ENCODE measurements at regions not wholly inside any gene's neighbourhood (a gene's known extent, or its start where the extent isn't known, plus 50 kb on each side); places are given as distances from the start of the nearest gene placed in this dataset.

DNA sequence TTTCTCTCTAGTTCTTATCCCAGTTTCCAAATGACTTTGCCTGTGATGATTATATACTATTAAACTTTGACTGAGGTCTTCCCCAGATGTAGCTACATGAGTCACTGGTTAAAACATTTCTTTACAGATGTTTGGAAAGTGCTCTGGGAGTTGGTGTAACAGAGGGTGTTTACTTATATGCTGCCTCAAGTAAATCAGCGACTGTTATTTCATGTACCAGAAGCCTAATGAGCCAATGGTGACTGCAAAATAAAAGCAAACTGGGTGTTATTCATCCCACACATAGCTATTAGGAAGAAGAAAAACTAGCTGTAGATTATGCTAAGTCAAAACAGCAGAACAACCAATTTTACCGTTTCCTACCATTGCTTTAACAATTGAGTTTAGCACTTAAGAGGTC is 929.7 kb upstream of the SEMA6A start:
- DNase-seq (ENCODE audit: low read depth) = no peak

DNA sequence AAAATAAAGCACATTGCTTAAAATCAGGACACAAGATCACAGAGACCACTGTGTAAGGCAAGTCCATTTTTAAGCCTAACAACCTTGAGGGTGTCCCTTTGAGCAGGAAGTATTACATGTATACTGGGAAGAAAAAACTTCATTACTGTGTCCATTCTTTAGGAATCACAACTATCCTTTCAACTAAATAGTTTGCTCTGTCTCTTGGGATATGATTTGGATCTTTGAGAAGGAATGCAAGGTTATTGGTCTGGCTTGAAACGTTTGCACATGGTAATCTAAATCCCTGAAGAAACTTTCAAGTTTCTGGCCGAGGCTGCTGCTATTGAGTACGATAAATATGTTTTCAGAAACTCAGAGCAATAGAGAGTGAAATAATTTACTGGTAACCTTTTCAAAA is 923.0 kb upstream of the SEMA6A start:
- DNase-seq (ENCODE audit: low read depth) = peak; percentile 66

DNA sequence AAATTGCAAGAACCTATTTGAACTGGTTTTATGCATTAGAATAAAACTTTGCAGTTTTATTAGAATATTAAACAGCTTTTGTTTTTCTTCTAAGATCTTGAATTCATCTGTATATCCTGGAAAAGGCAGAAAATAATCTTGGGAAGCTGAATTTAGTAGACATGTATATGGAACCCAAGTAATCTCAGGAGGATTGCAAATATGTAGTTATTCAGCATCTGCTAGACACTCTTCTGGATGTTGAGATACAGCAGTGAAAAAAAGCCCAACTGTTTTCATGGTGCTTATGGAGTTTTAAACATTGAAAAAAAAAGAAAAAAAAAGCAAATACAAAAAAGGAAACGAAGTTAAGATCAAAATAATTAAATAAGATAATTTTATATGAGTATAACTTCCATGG is 922.2 kb upstream of the SEMA6A start:
- DNase-seq (ENCODE audit: low read depth) = no peak

DNA sequence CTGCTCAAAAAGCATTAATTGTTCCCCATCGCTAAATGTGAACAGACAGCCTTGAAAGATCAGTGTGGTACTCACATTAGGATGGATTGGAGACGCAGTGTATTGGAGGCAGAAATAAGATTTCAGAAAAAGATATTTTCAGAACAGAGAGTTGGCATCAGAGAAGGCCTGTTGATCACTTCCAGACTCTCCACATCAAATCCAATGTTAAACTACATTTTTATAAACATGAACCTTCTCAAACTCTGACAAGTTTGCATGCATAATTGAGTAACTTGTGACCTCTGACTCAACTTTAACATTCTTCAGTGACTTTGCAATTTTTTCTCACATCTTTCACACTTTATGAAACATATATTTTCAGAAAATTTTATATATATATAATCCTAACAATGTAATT is 919.6 kb upstream of the SEMA6A start:
- DNase-seq (ENCODE audit: low read depth) = no peak

DNA sequence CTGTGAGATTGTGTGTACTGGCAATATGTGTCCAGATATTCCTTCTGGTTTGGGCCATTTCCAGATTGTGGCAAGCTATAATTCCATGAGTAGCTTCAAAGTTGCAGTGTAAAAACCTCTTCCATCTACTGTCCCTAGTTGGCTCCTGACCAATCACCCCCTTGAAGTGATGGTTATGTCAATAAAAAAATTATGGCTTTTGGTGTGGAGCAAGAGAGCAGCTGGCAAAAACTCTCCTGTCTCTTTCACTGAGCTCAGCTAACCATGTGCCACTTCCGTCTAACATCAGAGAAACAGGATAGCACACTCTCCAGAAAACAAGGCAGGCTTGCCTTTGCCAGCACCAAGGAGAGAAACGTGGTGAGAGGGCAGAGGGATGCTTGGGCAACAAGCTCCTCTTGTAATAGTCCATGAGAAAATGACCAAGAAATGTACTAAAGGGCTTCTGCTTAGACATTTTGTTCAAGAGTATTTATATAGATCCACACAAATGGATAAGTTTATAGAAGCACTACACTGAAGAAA is 914.4 kb upstream of the SEMA6A start:
- DNase-seq (ENCODE audit: low read depth) = no peak

DNA sequence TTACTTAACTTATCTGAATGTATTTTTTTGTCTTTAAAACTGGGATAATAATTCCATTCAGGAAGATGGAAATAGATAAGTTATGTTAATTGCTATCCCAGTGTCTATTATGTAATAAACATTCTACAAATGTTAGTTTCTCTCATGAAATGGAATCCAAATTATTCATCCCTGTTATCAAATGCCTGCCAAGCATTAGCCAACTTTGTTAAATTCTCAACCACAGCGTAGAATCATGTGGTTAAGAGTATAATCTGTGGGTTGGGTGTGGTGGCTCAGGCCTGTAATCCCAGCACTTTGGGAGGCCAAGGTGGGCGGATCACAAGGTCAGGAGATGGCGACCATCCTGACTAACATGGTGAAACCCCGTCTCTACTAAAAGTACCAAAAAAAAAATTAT is 912.9 kb upstream of the SEMA6A start:
- DNase-seq (ENCODE audit: low read depth) = no peak

DNA sequence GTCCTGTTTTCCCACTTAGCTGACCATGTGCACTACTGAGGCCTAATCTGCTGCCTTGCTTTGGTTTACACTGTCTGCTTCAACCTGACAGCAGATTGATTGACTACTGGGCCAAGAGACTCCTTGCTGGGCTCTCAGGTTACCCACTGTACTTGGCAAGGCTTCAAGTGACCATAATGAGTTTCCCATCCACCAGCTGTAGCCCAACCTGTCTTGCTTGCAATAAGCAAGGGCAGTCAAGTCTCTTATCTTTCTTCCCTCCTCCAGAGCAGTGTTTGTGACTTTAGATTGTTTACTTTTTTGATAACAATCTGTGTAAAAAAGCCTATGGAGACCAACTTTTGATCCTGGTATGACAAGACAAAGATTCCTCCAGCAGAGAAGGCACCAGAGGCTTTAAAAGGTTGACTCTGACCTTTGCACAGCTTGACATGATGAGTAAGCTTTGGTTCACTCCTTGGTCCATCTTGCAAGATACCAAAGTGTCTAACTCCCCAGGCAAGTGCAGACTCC is 912.3 kb upstream of the SEMA6A start:
- no peak for DNase-seq (ENCODE audit: low read depth)

DNA sequence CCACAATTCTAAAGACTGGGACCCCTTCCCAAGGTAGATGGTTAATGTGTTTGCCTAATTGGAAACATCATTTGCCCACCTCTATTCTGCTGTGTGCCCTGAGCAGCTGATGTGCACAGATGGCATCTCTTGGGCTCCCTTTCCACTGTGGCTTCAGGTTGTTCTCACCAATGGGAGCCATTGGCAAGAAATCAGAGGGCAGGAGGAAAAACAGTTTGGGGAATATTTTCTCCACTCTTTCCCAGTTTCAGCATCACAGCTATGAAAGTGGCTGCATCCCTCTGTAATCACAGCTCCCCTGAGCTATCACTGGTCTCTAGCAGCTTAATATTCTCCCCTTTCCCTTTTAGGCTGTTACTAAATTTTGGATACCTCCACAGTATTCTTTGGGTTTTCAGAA is 911.6 kb upstream of the SEMA6A start:
- DNase-seq (ENCODE audit: low read depth) = no peak

DNA sequence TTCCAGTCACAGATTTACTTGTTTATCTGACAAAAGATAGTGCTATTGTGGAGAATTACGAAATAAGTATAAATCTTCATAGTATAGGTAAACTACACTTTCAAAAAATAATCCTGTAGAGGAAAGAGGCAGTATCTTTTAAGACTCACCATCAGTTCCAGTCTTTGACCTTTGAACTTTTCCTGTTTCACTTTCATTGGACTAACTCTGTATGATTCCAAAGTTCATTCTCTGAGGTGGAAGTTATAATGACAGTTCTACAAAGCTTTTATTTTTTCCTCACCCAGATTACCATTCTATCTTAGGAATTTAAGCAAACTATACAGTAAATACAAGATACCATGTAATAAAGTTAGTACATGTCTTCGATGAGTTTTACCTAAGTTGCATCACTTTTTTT is 901.3 kb upstream of the SEMA6A start:
- DNase-seq (ENCODE audit: low read depth) = no peak

DNA sequence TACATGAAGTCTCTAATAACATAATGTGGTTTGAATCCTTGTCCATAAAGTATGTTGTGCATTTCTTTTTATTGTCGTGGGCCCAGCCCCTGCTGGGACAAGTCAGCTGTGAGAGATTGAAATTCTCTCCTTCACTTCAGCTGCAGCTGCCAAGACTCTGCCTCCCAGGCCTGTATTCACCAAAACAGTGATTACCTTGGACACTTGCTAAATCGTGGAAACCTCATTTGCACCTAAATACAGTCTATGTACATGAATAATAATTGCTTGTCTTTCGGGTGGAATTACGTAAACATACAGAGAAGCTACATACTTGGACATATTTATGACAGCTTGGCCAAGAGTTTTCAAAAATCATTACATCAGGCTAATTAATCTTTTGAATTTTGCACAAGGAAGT is 898.5 kb upstream of the SEMA6A start:
- no peak for DNase-seq (ENCODE audit: low read depth)

DNA sequence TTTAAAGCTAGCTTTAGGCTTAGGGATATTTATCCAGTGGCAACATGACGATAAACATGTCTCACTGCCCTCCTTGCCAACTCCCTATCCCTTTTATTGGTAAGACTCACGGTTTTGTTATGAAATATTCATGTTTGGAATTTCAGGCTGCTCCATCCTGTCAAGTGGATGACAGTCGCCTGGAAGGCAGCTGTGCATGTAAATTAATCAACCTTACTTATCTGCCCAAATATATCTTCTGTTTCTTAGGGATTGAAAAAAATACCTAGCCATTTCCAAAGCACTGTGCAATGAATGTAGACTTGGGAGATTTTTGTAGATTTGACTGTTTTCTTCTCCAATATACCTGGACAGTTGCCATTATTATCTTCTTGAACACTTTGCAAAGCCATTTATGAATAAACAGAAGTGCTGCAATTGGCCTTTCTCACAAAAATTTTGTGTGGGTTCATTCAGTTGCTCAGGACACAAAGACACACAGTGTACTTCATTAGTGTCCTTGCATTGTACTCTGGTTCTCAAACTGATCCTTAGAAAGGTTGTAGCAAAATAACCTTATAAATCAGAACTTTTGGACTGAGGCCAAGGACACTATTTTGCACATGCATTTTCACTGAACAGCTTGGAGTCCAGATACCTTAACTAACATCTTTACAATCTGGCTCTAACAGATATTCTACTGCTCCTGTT is 889.4 kb upstream of the SEMA6A start:
- DNase-seq (ENCODE audit: low read depth) = no peak

DNA sequence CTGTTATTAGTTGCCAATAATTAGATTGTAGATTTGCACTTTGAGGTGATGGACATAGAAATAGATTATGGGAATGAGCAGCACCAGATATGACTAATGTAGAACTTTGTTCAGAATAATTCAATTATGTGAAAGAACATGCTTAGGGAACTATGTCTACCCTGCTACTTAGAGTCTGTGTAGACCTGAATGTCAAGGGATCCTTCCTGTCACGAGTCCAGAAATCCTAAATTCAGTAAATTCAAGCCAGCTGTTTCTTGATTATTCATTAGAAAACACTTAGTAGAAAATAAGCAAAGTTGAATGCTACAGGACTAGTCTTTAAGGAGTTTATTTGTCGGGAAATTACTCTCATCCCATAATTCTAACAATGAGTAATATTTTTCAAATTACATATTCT is 887.3 kb upstream of the SEMA6A start:
- DNase-seq (ENCODE audit: low read depth) = no peak

DNA sequence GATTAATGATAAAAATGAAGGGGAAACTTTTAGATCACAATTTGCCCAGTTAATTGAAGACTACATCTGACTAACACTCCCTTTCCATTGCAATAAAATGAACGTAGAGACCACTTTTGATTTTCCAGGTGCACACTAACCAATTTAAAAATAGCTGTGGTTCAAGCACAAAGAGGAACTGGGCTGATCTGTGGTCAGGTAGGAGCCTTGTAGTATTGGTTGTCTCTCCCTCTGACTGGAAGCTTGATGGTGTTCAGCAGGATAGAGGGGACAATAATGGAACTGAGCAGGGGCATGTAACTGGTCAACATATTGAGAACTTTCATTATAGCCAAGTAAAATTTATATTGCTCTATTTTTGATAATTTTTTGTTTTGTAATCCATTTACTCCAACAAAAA is 886.8 kb upstream of the SEMA6A start:
- DNase-seq (ENCODE audit: low read depth) = no peak

DNA sequence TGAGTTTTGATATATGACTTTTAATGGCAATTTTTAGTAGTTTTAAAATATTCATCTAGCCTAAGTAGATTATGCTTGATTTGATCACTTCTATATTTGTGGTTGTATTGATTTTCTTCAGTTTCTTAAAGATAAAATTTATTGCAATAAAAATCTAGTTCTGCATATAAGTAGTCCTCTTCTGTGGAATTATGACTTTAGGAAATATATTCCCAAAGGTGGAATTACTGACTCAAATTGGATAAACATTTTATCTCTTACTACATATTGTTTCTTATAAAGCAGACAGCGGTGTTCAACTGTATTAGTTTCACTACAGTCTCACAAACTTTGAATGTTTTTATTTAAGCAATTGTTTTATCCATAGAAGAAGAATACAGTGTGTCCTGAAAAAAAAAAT is 883.0 kb upstream of the SEMA6A start:
- no peak for DNase-seq (ENCODE audit: low read depth)

DNA sequence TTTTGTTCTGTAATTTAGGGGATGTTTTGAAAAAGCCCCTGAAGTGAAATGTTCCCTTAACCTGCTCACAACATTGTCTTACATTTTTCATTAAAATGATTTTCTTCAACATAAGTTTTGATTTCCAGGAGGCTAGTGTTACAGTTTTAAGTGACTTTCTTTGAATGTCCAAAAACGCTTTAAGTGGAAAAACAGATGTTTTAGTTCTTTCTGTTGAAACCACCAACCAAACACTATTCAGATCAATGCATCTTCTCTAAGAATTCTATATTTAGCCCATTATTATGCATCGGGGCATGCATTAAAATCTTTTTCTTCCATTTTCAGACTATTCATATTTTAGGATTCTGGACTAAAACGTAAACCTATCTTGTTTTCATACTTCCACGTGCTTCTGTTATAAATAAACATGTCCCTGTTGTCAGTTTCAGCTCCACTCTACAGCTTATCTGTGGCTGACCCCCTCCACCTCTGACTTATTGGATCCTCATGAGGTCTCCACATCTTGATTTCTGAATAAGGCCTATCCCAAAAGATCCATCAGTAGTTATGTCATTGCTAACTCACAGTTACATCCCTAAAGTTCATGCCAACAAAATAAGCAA is 882.3 kb upstream of the SEMA6A start:
- DNase-seq (ENCODE audit: low read depth) = no peak

DNA sequence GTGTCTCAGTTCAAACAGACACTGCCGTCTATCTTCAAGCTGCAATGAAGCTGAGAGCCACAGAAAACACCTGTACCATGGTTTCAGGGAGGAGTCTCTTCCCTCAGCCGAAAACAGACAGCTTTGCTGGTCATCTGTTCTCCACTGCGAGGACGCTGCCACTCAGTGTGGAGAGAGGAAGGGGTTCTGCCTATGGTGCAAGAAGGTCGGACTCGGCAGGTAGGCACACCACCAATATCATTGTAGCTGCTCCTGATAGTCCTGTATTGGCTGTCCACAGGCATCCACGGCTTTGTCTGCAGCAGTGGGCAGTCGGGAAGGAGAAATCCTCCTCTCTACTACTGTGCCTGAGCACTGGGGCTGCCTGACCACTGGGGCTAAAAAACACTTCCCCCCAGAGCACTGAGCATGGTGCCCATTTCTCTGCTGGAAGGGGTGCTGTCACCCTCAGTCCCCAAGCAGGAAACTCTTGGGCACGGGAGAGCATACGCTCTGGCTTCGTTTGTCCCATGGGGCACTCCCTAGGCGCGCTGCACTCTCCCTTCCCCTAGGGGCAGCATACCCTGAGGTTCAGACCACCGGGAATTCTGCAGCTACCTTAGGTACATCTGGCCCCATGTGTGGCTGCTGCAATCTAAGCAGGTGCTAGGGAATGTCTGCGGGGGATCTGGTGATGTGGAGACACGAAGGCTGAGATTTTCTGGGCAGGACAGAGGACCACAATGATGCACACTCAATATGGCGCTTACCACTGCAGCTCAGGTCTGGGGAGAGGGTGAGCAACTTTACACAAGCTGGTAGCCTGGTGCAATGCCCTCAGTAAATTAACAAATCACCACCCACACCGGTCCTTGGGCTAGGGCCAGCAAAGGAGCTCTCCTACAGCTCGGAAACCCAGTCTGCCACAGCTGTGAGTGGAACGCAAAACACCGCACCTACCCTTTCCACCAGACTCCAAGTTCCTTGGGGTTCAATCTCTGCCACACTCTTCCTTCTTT is 880.9 kb upstream of the SEMA6A start:
- DNase-seq (ENCODE audit: low read depth) = no peak

DNA sequence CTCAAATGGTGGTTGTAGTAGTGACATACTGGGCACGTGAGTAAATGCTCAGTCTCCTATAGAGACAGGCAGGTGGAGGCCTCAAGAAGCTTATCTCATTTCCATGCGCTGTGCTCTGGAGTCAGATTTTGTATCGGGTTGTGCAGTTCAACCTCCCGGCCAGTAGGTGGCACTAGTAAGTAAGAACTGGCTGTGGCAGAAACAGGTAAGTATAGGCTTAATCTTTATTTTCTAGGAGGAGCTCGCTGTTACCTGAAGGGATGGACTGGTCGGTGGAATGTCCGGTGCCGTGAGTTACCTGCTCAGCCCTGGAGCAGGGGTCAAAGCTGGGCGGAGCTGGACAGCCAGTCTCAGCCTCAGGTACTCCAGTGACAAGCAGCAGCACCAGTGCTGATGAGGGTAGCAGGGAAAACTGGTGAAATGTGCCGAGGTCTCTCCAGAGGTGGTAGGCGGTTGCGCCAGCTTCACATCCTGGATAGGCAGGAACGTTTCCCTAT is 880.1 kb upstream of the SEMA6A start:
- DNase-seq (ENCODE audit: low read depth) = no peak

DNA sequence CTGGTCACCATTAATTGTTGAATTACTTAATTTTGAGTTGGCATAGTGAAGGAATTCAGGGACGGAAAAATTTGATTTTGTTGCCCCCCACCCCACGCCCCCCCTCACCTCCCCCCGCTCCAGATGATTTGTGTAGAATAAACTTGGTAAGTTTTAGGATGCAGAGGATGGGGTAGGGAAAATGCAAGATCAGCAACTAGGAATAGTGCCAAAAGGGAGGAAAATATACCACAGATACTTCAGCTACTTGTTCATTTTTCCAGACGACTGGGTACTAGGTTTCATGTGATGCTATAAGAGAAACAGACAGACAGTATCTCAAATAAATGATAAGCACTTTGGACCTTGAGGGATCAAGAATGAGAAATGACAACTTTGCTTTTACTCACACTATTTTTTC is 862.2 kb upstream of the SEMA6A start:
- DNase-seq (ENCODE audit: low read depth) = no peak

DNA sequence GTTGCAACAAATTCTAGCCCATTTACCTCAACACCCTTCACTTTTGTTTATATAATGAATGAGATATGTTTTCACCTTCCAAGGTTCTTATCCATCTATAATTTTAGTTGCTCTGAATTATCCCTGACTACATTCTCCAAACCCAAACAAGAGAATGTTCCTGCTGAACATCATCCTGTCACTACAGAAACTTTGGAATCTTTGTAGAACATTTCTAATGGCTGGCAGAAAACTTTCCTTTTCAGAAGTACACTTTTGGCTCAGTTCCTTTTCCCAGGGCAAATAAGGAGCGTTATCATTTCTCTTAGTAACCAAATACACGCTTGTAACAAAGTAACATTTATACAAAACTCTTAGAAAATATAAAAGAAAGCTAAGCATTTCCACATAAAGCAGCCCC is 860.6 kb upstream of the SEMA6A start:
- no peak for DNase-seq (ENCODE audit: low read depth)

DNA sequence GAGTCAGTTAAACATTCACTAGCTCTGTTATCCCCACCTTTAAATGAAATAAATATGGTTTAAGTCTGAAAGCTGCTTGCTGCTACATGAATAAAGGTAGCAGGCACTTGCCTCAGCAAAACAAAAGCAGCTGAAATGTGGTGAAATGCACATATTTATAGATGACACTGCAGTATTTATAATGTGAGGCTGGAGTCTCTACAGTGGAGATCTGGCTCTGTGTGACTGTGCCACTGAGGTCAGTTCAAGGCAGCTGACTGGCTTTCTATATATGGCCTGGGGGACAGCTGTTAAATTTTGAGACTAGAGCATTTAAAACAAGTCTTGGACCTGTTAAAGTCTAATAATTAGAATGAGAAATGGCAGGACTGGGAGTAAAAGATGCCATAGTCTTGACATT is 859.6 kb upstream of the SEMA6A start:
- no peak for DNase-seq (ENCODE audit: low read depth)

DNA sequence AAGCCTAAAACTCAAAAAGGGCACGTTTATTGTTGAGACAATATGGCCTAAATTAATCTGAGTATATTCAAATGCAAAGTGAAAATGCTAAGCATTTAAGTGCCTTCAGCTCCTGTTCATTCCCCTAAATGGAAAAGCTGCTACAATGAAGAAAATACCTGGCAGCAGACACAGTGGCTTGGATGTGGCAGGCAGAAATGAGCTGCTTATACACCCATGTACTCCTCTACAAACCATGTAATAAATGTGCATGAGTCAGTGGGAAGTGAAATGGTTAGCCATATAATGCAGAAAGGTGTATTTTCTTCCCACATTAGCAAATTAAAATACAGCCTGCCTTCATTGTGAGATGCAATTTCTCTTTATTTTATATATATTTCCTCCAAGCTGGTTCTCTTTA is 859.2 kb upstream of the SEMA6A start:
- DNase-seq (ENCODE audit: low read depth) = no peak

DNA sequence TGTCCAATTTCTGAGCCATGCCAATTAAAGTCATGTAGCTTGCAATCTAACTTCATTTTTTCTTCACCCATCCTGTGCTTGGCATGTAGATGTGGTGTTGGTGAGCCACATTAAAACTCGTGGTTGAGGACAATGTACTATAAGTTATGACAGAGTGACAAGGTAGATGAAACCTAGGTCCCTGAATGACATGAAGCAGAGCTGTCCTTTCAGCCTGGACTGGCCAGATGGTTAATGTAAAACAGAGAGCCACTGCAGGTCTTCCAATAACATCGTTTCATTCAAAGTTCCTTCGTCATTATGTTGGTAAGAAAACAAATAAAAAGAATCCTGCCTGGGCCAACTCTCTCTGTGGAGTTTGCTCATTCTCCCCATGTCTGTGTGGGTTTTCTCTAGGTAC is 856.5 kb upstream of the SEMA6A start:
- DNase-seq (ENCODE audit: low read depth) = no peak
